ENCODE measurements at regions not wholly inside any gene's neighbourhood (a gene's known extent, or its start where the extent isn't known, plus 50 kb on each side); places are given as distances from the start of the nearest gene placed in this dataset.

DNA sequence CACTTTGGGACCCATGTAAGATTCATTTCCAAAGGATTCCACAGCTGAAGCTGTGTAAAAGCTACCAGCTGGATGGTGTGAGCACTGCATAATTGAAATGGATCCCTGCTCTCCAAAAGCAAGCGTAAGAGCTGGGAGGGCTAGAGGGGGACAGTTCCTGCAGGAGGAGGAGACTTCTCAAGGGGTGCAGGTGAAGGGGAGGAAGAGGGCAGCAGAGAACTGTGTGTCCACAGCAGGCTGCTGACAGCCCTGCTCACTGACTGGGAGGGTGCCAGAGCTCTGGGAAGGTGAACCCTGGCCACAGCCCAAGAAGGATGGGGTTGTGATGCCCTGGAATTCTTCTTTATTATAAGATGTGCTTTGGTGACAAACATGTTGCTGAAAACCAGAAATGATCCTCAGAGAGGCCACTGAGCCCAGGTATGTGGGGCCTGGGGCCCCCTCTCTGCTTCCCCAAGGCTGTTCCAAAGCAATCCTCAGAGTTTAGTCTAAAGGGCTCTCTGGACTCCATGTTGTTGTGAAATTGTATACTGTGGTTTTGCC lies 112.8 kb upstream of the SLC25A48 start:
- no peak for DNase-seq

DNA sequence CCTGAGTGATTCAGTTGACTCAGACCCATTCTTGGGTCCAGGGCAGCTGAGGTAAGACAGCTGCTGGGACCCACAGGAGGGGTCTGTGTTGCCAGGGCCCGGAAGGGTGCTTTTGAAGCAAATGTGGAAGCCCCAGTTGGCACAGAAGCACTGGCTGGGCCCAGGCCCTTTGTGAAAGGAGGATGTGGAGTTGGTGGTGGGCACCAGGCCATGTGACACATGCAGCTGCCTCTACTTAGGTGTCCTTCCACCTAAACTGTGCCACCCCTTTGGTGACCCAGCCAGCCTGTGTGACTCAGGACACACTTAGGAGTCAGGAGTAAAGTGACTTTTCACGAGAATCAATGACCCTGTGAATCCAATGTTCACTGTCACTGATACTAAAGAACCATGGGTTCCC lies 114.3 kb upstream of the SLC25A48 start:
- DNase-seq = no peak

DNA sequence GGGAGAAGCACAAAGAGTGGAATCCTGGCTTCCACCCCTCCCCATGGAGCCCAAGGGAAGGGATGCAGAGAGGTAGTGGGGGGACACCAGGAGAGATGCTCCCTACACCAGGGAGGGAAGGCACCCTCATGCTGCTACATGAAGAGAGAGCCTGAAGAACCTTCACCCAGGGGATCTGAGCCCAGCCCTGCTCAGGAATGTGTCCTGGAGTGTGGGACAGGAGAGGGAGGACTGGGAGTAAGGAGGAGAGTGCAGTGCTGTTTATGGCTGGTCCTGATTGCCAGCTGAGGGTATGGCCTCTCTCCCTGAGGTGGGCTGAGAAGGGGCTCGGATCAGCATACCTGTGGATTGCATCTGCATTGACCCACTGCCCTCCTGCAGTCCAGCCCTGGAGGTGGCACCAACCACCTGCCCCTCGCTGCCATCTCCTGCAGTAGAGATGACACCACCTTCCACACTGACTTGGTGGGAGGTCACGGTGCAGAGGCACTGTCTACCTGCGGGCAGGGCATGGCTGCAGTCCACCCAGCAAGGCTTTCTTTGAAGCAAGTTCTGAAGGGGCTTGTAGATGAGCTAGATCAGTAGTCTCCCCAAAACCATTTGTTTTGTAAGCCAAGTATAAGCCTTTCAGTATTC lies 114.9 kb upstream of the SLC25A48 start:
- no peak for DNase-seq

DNA sequence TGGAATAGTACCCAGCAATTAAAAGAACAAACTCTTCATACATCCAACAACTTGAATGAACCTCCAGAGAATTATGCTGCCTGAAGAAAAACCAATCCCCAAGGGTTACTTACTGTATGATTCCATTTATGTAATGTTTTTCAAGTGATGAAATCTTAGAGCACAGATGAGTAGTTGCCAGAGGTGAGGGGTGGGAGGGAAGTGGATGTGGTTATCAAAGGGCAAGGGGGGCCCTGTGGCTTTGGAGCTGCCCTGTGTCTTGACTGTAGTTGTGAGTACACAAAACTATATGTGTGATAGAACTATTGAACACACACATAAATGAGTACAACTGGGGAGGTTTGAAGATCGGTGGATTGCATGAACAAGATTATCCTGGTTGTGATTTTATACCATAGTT lies 115.8 kb upstream of the SLC25A48 start:
- DNase-seq = no peak

DNA sequence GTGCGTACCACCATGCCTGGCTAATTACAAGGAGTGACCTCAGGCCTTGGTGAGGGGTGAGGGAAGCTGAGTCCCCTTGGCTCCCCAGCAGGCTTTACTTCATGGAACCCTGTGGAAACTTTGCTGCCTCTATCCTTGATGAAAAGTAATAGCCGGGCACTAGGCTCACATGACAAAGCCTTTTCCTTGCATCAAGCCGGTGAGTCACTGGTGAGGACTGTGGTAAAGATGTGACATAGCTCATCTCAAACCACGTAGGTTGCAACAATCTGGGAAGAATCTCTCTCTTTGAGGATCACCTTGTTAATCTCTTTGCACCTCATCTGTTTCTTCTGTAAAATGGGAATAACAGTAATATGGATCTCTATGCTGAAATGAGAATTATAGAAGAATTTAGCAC lies 116.3 kb upstream of the SLC25A48 start:
- DNase-seq = no peak

DNA sequence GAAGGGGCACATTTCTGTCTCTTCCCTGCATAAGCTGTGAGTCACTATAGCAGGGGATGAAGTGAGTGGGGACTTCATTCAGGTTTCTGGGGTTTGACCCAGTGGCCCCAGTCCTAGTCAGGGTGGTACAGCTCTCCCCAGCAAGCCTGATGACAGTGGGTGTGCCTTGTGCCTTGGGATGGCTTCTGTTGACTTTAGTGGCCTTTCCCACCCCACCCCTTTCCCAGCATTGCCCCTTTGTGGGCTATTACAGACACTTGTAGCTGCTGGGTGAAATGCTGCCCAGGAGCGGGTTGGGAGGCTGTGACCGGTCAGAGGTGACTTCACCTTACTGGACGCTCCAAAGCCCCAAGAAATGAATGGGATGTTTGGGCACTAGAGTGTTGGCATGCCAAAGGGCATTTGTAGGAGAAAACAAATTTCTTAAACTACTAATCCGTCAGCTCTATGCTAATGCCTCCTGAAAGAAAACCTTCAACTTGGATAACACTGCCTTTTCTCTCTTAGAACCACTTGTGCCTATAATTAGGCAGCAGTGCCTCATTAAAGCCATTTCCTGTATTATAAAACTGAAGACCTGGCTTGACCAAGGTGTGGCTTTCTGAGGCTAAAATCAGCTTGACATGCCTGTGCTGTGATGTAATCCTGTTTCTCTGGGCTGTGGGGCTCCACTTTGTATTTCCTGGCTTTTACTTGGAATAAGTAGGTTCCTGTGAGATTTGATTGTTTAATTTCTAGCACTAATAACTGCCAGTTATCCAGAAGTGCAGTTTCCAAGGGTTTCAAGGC lies 119.0 kb upstream of the SLC25A48 start:
- no peak for DNase-seq

DNA sequence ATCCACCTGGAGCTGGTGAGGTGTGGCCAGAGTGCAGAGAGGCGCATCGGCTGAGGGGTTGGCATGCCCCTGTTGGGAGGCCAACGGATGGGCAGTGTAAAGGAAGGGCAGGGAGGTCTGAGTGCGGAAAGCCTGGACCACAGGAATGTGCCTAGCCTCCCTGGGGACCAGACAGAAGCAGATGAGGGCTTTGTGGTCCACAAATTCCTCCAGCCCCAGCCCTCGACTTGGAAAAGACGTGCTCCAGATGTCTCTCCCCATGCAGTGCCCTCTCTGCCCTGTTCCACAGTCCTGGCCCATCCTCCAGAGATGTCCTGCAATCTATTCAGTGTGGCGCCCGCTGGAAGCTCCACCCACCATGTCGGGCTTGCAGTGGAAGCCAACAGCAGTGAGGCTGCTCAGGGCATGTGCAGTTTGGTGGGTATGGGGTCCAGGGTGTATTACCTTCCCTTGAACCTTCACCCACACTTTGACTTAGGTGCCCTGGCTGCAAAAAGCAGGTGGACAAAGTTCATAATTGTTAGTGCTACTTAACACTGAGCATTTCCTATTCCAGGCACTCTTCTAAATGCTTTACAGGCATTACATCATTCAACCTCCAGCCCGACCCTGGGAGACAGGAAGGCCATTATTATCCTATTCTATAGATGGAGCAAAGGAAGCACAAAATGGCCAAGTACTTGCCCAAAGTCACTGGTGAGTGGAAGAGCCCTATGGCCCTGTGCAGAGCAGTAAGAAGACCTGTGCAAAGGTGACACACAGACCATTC lies 120.2 kb upstream of the SLC25A48 start:
- no peak for DNase-seq

DNA sequence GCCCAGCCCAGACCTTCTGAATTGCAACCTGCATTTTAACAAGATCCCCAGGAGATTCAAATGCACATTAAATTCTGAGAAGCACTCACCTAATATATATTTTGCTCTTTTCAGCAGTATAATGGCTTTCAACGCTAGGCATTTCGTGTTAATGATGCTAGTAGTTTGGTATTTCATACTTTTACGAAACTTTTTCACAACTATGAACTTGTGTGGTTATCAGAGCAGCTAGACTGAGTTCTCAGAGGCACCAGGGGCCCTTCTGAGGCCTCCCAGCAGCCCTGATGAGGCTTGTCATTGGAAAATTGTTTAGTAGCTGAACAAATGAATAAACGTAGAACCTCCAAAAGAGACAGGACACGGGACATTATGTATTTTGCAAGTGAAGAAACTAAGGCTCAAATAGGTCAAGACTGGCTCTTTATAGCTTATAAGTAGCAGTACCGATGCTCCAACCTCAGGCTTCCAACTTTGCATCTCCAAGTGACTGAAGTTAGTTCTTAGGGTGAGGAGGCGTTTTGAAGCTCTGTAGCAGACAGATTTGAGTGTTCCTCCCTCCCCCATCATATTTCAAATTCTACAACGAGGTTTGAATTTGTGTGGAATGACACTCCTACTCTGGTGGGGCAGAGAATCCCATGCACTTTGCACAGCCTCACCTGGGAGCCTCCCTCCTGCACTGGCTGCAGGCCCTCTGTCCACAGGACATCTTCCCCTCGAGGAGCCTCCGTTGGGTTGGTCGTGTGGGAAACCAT lies 121.1 kb upstream of the SLC25A48 start:
- no peak for DNase-seq

DNA sequence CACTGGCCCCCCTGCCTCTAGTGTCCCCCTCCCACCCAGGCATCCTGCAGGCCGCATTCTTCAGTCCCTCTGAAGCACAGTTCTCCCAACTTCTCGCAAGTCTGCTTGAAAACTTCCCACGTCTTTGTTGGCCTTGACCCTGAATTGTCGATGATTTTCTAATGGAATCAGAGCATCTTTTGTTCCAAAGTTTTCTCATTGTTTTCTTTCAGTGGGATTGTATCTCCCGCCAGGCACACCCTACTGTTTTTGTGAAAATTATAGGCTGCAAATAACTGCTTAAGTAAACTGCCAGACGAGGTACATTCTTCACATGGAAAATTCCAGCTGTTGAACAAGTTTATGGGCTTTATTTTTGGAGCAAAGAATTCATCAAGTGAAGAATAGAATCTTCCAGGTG lies 122.6 kb upstream of the SLC25A48 start:
- no peak for DNase-seq

DNA sequence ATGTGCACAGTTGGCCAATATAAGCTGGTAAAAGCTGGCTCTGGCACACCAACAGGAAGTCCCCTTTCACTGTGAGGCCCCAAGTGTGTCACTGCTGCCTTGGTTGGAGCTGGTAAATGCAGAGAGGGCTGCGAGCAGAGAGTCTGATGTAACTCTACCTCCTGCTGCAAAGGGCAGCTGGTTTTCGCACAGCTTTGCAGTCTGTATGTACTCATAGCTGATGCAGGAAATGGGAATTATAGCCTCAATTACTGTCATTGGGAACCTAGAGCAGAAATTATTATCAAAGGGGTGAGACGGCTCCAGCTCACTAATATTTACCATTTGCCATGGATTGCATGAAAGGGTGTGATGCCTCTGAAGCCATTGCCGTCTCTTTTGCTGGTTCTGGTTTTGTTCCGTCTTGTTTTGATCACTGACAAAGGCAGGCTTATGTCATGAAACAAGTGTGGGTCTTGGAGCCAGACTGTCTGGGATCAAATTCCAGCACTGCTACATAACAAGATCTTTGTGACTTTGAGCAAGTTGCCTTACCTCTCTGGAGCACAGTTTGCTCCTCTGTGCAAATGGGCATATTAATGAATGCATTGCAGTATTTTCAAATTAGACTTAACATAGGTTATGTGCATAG lies 124.3 kb upstream of the SLC25A48 start:
- no peak for DNase-seq

DNA sequence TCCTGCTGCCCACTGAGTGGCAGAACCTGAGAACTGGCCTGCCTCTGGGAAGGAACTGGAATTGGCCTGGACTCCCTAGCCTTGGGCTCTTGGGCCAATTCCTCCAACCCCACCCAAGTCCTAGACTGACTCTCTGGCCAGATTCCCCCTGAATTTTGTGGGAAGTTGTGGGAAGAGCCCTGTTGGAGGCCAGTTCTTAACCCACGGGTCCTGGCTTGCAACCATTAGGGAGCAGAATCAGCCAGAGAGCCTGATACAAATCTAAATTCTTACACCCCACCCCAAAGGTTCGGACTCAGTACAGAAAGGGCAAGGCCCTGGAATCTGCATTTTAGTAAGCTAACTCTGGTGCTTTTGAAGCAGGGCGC lies 125.3 kb upstream of the SLC25A48 start:
- no peak for DNase-seq

DNA sequence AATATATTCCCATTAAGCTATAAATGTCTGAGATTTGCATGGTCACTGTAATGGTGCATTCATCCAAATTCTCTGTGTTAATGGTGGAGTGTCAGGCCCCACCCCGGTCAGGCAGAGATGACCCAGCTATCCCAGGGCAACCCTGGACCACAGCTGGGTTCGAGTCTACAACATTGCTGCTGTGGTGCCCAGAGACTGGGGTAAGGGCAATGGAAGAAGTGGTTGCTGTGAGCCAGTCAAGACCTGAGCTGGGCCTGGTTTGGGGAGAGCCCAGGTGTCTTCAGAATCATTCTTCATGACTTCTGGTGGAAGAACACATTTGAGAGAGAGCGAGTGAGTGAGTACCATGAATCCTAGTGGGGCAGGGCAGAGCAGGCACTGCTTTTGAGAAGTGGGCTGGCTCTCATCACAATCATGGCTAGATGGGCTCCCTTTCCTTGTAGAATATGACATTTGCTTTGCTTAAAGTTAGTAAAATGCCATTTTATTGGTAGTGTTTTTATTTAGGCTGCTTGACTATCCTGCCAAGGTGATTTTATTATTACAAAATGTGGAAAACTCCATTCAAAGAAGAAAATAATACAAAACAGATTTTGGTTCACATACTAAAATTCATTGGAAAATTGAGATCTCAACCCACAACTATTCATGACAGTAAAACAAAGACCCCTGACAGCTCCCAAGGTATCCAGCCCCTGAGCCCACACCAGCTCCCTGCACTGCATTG lies 125.8 kb upstream of the SLC25A48 start:
- no peak for DNase-seq

DNA sequence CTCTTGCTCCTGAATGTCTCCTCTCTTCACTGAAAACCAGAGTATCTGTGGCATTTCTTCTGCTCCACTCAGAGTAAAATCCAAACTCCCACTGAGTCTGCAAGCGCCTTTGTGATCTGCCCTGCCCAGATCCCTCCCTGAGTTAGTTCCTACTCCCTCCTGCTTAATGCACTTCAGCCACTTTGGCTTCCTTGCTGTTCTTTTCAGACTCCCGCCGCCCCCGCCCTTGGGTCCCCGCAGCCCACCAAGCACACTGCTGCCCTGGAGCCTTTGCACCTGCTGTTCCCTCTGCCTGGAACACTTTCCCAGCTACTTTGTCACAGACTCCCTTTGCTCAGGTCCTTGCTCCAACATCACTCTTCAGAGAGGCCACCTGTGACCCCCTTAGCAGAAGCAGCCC lies 127.2 kb upstream of the SLC25A48 start:
- no peak for DNase-seq

DNA sequence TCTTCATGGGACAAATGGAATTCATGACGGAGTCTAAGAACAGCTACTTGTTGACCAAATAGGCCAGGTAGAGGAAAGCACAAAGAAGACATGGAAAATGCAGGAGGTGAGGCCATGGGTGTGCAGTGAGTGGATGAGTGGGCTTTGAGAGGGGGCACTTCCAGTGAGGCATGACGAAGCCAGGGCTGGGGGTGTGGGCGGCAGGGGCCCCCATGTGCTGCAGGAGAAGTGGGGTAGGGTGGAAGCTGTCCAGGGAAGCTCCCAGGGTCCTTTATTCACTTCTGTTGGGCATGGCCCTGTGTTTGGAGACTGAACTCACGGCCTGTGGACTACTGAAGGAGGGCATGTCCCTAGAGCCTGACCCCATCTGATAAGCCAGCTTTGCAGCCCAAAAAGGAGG lies 127.6 kb upstream of the SLC25A48 start:
- DNase-seq = no peak

DNA sequence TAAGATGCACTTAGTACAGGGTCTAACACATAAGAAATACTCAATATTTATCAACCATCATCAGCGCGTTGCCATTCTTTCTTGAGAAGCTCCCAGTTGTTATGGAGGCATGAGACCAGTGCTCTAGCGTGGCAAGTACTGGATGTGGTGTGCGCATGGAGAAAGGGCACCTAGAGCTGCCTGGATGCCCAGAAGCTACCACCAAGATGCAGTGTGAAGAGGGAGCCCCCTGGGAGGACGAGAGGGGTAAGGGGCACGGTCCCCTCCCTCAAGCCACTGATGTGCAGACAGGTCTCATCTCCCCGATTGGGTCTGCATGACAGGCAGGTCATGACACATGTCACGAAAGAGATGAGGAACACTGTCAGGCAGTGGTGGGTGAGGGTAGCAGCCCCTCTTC lies 127.7 kb upstream of the CXCL14 start:
- no peak for DNase-seq

DNA sequence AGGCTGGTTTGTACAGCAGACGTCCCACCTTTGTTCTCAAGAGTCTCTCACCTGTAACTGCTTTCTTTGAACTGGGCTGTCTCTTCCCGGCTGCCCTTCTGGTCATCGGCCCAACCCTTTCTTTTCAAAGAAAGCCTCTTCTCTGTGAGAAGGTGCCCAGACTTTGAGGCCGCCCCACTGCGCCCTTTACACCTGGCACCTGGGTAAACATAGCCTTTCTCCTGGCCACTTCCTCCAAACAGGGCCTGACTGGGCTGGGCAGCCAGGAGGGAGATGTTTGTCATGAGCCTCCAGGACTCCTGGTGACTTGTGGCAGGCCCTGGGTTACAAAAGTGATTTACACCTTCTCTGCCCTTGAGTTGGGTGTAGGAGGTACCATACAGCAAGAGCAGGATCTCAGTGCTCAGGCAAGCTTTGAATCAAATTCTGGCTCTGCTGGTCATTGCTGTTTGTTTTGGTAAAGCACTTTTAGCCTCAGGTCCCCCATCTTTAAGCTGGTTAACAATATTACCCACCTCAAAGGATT lies 127.2 kb upstream of the CXCL14 start:
- no peak for DNase-seq

DNA sequence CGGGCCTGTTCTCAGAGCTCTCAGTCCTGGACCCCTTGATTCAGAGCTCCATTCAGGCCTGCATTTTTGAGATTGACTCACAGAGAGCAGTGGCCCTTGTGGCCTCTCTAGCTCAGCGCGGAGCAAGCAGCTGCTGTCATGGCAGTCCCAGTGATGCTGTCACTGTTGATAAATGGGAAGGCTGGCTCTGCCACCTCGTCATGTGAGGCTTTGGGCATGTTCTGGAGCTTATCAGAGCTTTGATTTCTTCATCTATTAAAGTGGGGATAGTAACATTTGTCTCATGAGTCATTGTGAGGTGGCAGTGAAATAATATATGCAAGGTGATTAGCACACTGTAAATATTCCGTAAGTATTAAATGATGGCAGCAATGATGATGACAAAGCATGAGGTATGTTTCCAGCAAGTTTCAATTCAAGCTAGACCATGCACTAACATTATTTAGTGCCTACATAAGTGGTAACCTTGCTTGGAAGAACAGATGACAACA lies 126.4 kb upstream of the CXCL14 start:
- no peak for DNase-seq

DNA sequence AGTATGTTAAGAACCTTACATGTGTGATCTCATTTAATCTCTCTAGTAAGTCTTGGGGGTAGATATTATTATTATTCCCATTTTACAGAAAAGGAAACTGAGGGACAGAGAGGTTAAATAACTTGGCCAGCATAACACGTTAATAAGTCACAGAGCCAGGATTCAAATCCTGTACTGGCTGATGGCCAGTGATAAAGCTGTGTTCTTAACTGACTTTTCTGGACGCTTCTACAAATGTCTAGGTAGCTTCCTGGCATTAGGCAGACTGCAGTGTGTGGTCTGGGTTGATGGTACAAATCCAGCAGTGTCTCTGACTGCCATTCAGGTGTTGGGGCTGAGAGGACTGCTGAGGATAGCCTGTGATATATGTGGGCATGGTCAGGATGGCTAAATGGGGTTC lies 125.8 kb upstream of the CXCL14 start:
- no peak for DNase-seq

DNA sequence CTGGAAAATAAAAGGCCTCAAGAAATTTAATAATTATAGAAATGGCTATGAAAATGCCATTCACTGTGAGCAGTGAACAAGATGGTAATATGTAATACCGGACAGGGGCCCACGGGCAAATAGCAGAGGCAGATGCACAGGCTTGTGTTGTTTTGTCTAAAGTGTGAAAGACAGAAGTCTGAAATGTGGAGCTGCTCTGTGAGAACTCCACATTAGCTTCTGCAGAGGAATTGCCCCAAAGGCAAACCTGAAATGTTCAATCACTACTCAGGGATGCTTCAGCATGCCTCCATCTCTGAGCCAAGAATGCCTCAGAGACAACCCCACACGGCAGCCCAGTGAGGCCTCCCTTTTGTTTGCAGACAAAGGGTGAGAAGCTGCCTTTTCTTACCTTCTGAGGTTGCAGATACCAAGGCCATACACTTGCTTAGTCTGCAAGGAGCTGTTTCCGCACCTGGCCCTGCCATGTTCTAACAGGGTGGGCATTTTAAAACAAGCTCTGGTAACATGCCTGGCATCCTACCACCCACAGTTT lies 124.3 kb upstream of the CXCL14 start:
- DNase-seq = no peak

DNA sequence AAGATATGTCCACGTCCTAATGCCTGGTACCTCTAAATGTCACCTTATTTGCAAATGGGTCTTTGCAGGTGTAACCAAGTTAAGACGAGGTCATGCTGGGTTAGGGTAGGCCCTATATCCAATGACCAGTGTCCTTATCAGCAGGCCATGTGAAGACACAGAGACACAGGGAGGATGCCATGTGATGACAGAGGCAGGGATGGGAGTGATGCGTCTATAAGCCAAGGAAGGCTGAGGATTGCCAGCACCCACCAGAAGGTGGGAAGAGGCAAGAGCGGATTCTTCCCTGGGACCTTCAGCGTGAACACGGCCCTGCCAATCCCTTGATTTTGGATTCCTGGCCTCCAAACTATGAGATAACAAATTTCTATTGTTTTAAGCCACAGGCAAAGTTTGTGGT lies 123.4 kb upstream of the CXCL14 start:
- DNase-seq = no peak

DNA sequence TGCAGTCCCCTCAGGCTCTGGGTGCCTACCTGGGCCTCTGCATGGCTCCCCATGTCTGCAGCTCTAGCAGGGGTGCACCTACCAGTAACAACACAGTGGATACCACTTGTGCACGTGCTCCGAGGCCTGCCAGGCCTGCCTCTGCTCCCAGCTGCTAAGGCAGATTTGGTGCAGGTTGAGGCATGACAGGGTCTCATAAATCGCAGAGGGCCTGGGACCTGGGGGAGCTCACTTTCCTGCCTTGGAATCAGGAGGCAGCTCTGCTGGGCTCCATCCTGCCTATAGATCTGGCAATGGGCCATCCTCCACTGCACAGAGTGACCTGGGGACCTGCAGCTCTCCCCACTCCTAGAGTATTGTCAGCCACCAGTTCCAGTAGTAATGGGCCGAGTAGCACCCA lies 121.9 kb upstream of the CXCL14 start:
- no peak for DNase-seq

Measured in NCI-H524 treated with DMSO at 0.1 percent for 48 hours (cell line).